Mesenchymal stem cell (in vitro differentiated cells and primary cell): ENCODE measurements at regions not wholly inside any gene's neighbourhood (a gene's known extent, or its start where the extent isn't known, plus 50 kb on each side); places are given as distances from the start of the nearest gene placed in this dataset.

Experiments used
- DNase-seq: peaks from one replicate; pipeline ENCODE4 v3.0.0-alpha.2; 2013
- H2AFZ ChIP-seq: one replicate; pipeline ENCODE4 v1.6.1; 2013; ENCODE audit warnings: low read depth, mild to moderate bottlenecking, control low read depth, inconsistent platforms, low read length, moderate library complexity
- H2AK5ac ChIP-seq: 2 replicates; pipeline ENCODE4 v1.6.1; 2013; ENCODE audit warnings: low read length, moderate library complexity, mild to moderate bottlenecking, inconsistent platforms; ENCODE audit not compliant: severe bottlenecking
- H2BK120ac ChIP-seq: one replicate; pipeline ENCODE4 v1.6.1; 2013; ENCODE audit warnings: low read depth, mild to moderate bottlenecking, inconsistent platforms, low read length, moderate library complexity
- H2BK12ac ChIP-seq, 2 experiments: one replicate each; pipeline ENCODE4 v1.6.1; 2013; ENCODE audit warnings: inconsistent platforms in 2 of 2, low read length in 2 of 2, mild to moderate bottlenecking in 2 of 2, moderate library complexity in 2 of 2, control low read depth in 1 of 2
- H2BK15ac ChIP-seq: one replicate; pipeline ENCODE4 v1.6.1; 2013; ENCODE audit warnings: mild to moderate bottlenecking, low read depth, inconsistent platforms; ENCODE audit not compliant: poor library complexity, severe bottlenecking
- H2BK5ac ChIP-seq: 2 replicates; pipeline ENCODE4 v1.6.1; 2013; ENCODE audit warnings: low read depth, mild to moderate bottlenecking, low read length, control low read depth, inconsistent platforms; ENCODE audit not compliant: poor library complexity, severe bottlenecking
- H3K14ac ChIP-seq, 2 experiments: one replicate each; pipeline ENCODE4 v1.6.1; 2013; ENCODE audit warnings: inconsistent platforms in 2 of 2, low read length in 2 of 2, control low read depth in 1 of 2, mild to moderate bottlenecking in 1 of 2, moderate library complexity in 1 of 2
- H3K18ac ChIP-seq, 2 experiments: one replicate each; pipeline ENCODE4 v1.6.1; 2013; ENCODE audit warnings: inconsistent platforms in 2 of 2, low read length in 2 of 2, control low read depth in 1 of 2, low read depth in 1 of 2, mild to moderate bottlenecking in 1 of 2
- H3K23ac ChIP-seq, 2 experiments: one replicate each; pipeline ENCODE4 v1.6.1; 2013; ENCODE audit warnings: inconsistent platforms in 2 of 2, low read length in 2 of 2, mild to moderate bottlenecking in 2 of 2, moderate library complexity in 2 of 2, control low read depth in 1 of 2
- H3K27ac ChIP-seq: 2 replicates; pipeline ENCODE4 v1.5.1; 2013; ENCODE audit warnings: mild to moderate bottlenecking, moderate library complexity, low read length, control low read depth, inconsistent platforms; ENCODE audit not compliant: poor library complexity, severe bottlenecking
- H3K27me3 ChIP-seq, 2 experiments: 2 replicates each; pipeline versions ENCODE4 v1.6.1 to v1.7.0; 2013; ENCODE audit warnings: low read length in 2 of 2, mild to moderate bottlenecking in 2 of 2, moderate library complexity in 2 of 2, control low read depth in 1 of 2, inconsistent platforms in 1 of 2; ENCODE audit not compliant: control insufficient read depth in 1 of 2, insufficient read depth in 1 of 2
- H3K36me3 ChIP-seq, 2 experiments: 2 replicates each; pipeline versions ENCODE4 v1.6.1 to v1.7.0; 2013; ENCODE audit warnings: low read length in 2 of 2, control low read depth in 1 of 2, inconsistent platforms in 1 of 2, low read depth in 1 of 2, mild to moderate bottlenecking in 1 of 2; ENCODE audit not compliant: insufficient read depth in 2 of 2, control insufficient read depth in 1 of 2
- H3K4ac ChIP-seq, 2 experiments: one replicate each; pipeline ENCODE4 v1.6.1; 2013; ENCODE audit warnings: inconsistent platforms in 2 of 2, low read length in 2 of 2, mild to moderate bottlenecking in 2 of 2, moderate library complexity in 2 of 2, control low read depth in 1 of 2, low read depth in 1 of 2
- H3K4me1 ChIP-seq: 2 replicates; pipeline ENCODE4 v1.6.1; 2013; ENCODE audit warnings: low read depth, low read length, control low read depth; ENCODE audit not compliant: control insufficient read depth, insufficient read depth
- H3K4me2 ChIP-seq: 2 replicates; pipeline ENCODE4 v1.6.1; 2013; ENCODE audit warnings: low read length, mild to moderate bottlenecking, inconsistent platforms; ENCODE audit not compliant: poor library complexity, severe bottlenecking
- H3K4me3 ChIP-seq, 2 experiments: 2 replicates each; pipeline versions ENCODE4 v1.5.1 to v1.7.0; 2013; ENCODE audit warnings: low read length in 2 of 2, mild to moderate bottlenecking in 2 of 2, control low read depth in 1 of 2, low read depth in 1 of 2; ENCODE audit not compliant: insufficient read depth in 1 of 2
- H3K79me1 ChIP-seq: replicated peaks from 2 replicates; pipeline ENCODE4 v1.6.1; 2013; ENCODE audit warnings: mild to moderate bottlenecking, control low read depth, low read length, inconsistent platforms; ENCODE audit not compliant: poor library complexity, severe bottlenecking
- H3K9ac ChIP-seq: 2 replicates; pipeline ENCODE4 v1.7.0; 2013; ENCODE audit warnings: mild to moderate bottlenecking, low read length, moderate library complexity
- H3K9me3 ChIP-seq: 2 replicates; pipeline ENCODE4 v1.7.0; 2013; ENCODE audit warnings: mild to moderate bottlenecking, low read length; ENCODE audit not compliant: control insufficient read depth
- H4K8ac ChIP-seq: one replicate; pipeline ENCODE4 v1.6.1; 2013; ENCODE audit warnings: inconsistent platforms, mild to moderate bottlenecking, low read length, moderate library complexity
- H4K91ac ChIP-seq: one replicate; pipeline ENCODE4 v1.6.1; 2013; ENCODE audit warnings: mild to moderate bottlenecking, low read length, inconsistent platforms
- WGBS: methylation state at CpG from one replicate; pipeline ENCODE4 v1.1.7; 2013; ENCODE audit warnings: mixed read lengths; 5-methylcytosine and 5-hydroxymethylcytosine counted together

DNA sequence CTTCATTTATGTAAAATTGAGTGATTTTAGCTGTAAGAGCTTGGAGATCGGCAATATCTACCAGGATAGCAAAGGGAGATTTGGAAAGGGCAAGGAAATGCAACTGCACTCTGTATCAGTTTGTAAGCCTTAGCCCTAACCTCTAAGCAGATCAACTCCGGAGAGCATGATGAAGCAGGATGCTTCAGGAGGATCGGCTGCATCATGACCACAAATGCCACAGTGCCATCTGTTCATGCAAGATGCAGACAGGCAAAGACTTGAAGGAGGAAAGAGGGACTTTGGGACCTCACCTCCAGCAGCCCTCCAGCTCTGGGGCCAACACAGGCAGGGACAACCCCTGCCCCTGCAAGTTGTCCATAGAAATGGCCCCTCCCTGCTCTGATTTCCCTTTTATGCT, 377.6 kb upstream of the GATB start:
- no peak overlapping the region for H4K91ac ChIP-seq
- H3K27me3 ChIP-seq, result peaks cover 15 to 24% of the 10 kb centered on the region in 2 experiments
- no peak for DNase-seq
- H3K9me3 ChIP-seq, result no peaks in the 10 kb centered on the region
- H3K36me3 ChIP-seq, result no peaks in the 10 kb centered on the region
- H2BK5ac ChIP-seq, result no peak overlapping the region
- no peak overlapping the region for H2BK120ac ChIP-seq
- no peak overlapping the region for H3K27ac ChIP-seq
- H3K4me3 ChIP-seq, result no peak overlapping the region
- no peak overlapping the region for H2BK12ac ChIP-seq
- no peak overlapping the region for H3K18ac ChIP-seq
- no peak overlapping the region for H3K14ac ChIP-seq
- no peaks in the 10 kb centered on the region for H3K79me1 ChIP-seq
- no peak overlapping the region for H4K8ac ChIP-seq
- H2AK5ac ChIP-seq, result no peak overlapping the region
- H2AFZ ChIP-seq, result no peak overlapping the region
- H3K4me1 ChIP-seq, result no peaks in the 10 kb centered on the region
- no peak overlapping the region for H3K4ac ChIP-seq
- H3K23ac ChIP-seq, result no peak overlapping the region
- no peak overlapping the region for H3K4me2 ChIP-seq
- no peak overlapping the region for H2BK15ac ChIP-seq
- 84% methylated on average over 3 of the region's 3 CpGs for WGBS
- H3K9ac ChIP-seq, result no peak overlapping the region

DNA sequence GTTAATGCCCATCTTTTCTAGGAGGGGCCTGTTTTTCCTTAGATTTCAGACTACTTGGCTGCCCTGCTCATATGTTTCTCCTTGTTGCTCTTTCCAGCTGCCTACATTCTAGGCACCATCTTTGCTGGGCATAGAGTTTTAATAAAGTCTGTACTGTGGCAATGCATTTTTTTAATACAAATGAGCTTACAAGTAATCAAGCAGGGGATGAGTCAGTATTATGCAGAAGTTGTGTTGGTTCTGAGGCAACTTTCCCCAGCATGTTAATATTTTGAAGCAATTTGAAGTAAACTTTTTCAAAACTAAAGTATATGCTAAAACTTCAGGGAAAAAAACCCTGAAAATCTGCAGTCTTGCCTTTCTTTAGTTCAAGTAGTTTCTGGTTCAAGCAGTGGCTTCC, 372.0 kb upstream of the GATB start:
- H3K79me1 ChIP-seq, result no peaks in the 10 kb centered on the region
- H2BK120ac ChIP-seq, result no peak overlapping the region
- H2BK12ac ChIP-seq, result no peak overlapping the region
- H3K4me2 ChIP-seq, result no peak overlapping the region
- no peaks in the 10 kb centered on the region for H3K4me1 ChIP-seq
- H3K27me3 ChIP-seq, result peaks cover 11 to 12% of the 10 kb centered on the region in 2 experiments
- H3K4ac ChIP-seq, result no peak overlapping the region
- DNase-seq, result no peak
- no peak overlapping the region for H4K91ac ChIP-seq
- H3K9me3 ChIP-seq, result peaks cover under 1% of the 10 kb centered on the region
- H3K9ac ChIP-seq, result no peak overlapping the region
- H4K8ac ChIP-seq, result no peak overlapping the region
- H2BK5ac ChIP-seq, result no peak overlapping the region
- H3K23ac ChIP-seq, result no peak overlapping the region
- H3K27ac ChIP-seq, result no peak overlapping the region
- no peak overlapping the region for H3K14ac ChIP-seq
- no peaks in the 10 kb centered on the region for H3K36me3 ChIP-seq
- H2AFZ ChIP-seq, result no peak overlapping the region
- no peak overlapping the region for H2AK5ac ChIP-seq
- no peak overlapping the region for H2BK15ac ChIP-seq
- no peak overlapping the region for H3K4me3 ChIP-seq
- no peak overlapping the region for H3K18ac ChIP-seq

DNA sequence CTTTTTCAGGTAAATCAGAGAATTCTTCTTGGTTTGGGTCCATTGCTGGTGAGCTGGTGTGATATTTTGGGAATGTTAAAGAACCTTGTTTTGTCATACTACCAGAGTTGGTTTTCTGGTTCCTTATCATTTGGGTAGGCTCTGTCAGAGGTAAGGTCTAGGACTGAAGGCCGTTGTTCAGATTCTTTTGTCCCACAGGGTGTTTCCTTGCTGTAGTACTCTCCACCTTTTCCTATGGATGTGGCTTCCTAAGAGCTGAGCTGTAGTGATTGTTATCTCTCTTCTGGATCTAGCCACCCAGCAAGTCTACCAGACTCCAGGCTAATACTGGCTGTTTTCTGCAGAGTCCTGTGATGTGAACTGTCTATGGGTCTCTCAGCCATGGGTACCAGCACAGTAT, 367.5 kb upstream of the GATB start:
- Histone ChIP-seq H3K27ac (no peak overlapping the region), H3K9ac (no peak overlapping the region), H2BK120ac (no peak overlapping the region), H3K27me3 (peaks cover 0 to 5% of the 10 kb centered on the region in 2 experiments), H3K9me3 (peaks cover 13% of the 10 kb centered on the region), H3K14ac (no peak overlapping the region), H3K23ac (no peak overlapping the region), H2BK15ac (no peak overlapping the region), H3K36me3 (no peaks in the 10 kb centered on the region), H3K4me1 (no peaks in the 10 kb centered on the region), H3K79me1 (no peaks in the 10 kb centered on the region), H4K8ac (no peak overlapping the region), H2AFZ (no peak overlapping the region), H2BK5ac (no peak overlapping the region), H2AK5ac (no peak overlapping the region), H3K18ac (no peak overlapping the region), H3K4me3 (no peak overlapping the region), H3K4me2 (no peak overlapping the region), H2BK12ac (no peak overlapping the region), H4K91ac (no peak overlapping the region), H3K4ac (no peak overlapping the region)
- no peak for DNase-seq
- no CpG with 5 or more reads among the region's 1 CpG for WGBS

DNA sequence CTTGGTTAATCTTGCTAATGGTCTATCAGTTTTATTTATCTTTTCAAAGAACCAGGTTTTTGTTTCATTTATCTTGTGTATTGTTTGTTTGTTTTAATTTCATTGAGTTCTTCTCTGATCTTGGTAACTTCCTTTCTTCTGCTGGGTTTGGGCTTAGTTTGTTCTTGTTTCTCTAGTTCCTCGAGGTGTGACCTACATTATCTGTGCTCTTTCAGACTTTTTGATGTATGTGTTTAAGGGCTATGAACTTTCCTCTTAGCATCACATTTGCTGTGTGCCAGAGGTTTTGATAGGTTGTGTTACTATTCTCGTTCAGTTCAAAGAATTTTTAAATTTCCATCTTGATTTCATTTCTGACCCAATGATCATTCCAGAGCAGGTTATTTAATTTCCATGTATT, 365.4 kb upstream of the GATB start:
- H3K9me3 ChIP-seq, result peaks cover 13% of the 10 kb centered on the region
- no peak overlapping the region for H2BK5ac ChIP-seq
- no peak overlapping the region for H3K18ac ChIP-seq
- H3K79me1 ChIP-seq, result no peaks in the 10 kb centered on the region
- H4K91ac ChIP-seq, result no peak overlapping the region
- H3K14ac ChIP-seq, result no peak overlapping the region
- H3K4me2 ChIP-seq, result no peak overlapping the region
- no peak overlapping the region for H3K27ac ChIP-seq
- H2BK12ac ChIP-seq, result no peak overlapping the region
- no peaks in the 10 kb centered on the region for H3K27me3 ChIP-seq
- H3K4me3 ChIP-seq, result no peak overlapping the region
- no peak for DNase-seq
- 60% methylated on average over 1 of the region's 2 CpGs for WGBS
- H2BK15ac ChIP-seq, result no peak overlapping the region
- H3K23ac ChIP-seq, result no peak overlapping the region
- H3K9ac ChIP-seq, result no peak overlapping the region
- no peaks in the 10 kb centered on the region for H3K4me1 ChIP-seq
- no peak overlapping the region for H2BK120ac ChIP-seq
- no peak overlapping the region for H3K4ac ChIP-seq
- H2AFZ ChIP-seq, result no peak overlapping the region
- no peak overlapping the region for H2AK5ac ChIP-seq
- H3K36me3 ChIP-seq, result no peaks in the 10 kb centered on the region
- no peak overlapping the region for H4K8ac ChIP-seq
